CD4-positive, alpha-beta T cell treated with Interleukin-1 beta for 1 hour (primary cell): ENCODE measurements at regions not wholly inside any gene's neighbourhood (a gene's known extent, or its start where the extent isn't known, plus 50 kb on each side); places are given as distances from the start of the nearest gene placed in this dataset.
"Not testable (repeated sequence)": the region's sequence is repeated elsewhere in the genome, so short reads cannot be mapped to it uniquely, and the experiment has no call there.

Experiments
- DNase-seq, 2 donors: peaks; one replicate each; pipeline ENCODE4 v3.0.0-alpha.2; 2020 to 2022

- no peak for DNase-seq
Observed at GRCh38 chr5:57394421-57395210, 88.0 kb downstream of the ACTBL2 start.

- no peak for DNase-seq
Observed at GRCh38 chr5:57386958-57387357, 95.7 kb downstream of the ACTBL2 start.

- DNase-seq: peak in 1 of 2 donors; percentile 19
Observed at GRCh38 chr5:57383093-57383861, 99.3 kb downstream of the ACTBL2 start.

GRCh38 chr5:57382655-57383054, 100.0 kb downstream of the ACTBL2 start:
- DNase-seq: no peak

- no peak for DNase-seq
Observed at GRCh38 chr5:57370376-57370775, 112.2 kb downstream of the ACTBL2 start.

GRCh38 chr5:57368010-57368409, 114.6 kb downstream of the ACTBL2 start:
- DNase-seq: no peak

GRCh38 chr5:57366744-57367143, 115.9 kb downstream of the ACTBL2 start:
- no peak for DNase-seq

- no peak for DNase-seq
Observed at GRCh38 chr5:57362951-57363350, 119.7 kb downstream of the ACTBL2 start.

- no peak for DNase-seq
Observed at GRCh38 chr5:57360871-57361270, 121.7 kb downstream of the ACTBL2 start.

- DNase-seq: no peak
Observed at GRCh38 chr5:57358796-57359592, 123.6 kb downstream of the ACTBL2 start.

- DNase-seq: not testable (repeated sequence)
Observed at GRCh38 chr5:57356850-57357249, 125.8 kb downstream of the ACTBL2 start.

- no peak for DNase-seq
Observed at GRCh38 chr5:57349214-57349613, 133.4 kb downstream of the ACTBL2 start.

GRCh38 chr5:57348376-57349140, 134.1 kb downstream of the ACTBL2 start:
- no peak for DNase-seq

- DNase-seq: no peak
Observed at GRCh38 chr5:57346328-57346727, 136.3 kb downstream of the ACTBL2 start.

- no peak for DNase-seq
Observed at GRCh38 chr5:57341380-57341979, 141.1 kb downstream of the ACTBL2 start.

GRCh38 chr5:57340681-57341080, 141.9 kb downstream of the ACTBL2 start:
- DNase-seq: no peak

- no peak for DNase-seq
Observed at GRCh38 chr5:57339521-57339920, 143.1 kb downstream of the ACTBL2 start.

GRCh38 chr5:57338868-57339340, 143.7 kb downstream of the ACTBL2 start:
- no peak for DNase-seq

- peak in 1 of 2 donors; percentile 9 for DNase-seq
Observed at GRCh38 chr5:57338068-57338867, 144.3 kb downstream of the ACTBL2 start.

GRCh38 chr5:57335092-57335660, 147.4 kb downstream of the ACTBL2 start:
- no peak for DNase-seq

GRCh38 chr5:57334475-57334874, 148.1 kb downstream of the ACTBL2 start:
- no peak for DNase-seq
